GM18498 (cell line): ENCODE measurements at regions not wholly inside any gene's neighbourhood (a gene's known extent, or its start where the extent isn't known, plus 50 kb on each side); places are given as distances from the start of the nearest gene placed in this dataset.

Source experiments
- ATAC-seq: cut with Tn5 transposase; IDR thresholded peaks from one replicate; pipeline ENCODE4 v1.9.1; 2021; ENCODE audit warnings: mild to moderate bottlenecking, moderate library complexity; ENCODE audit not compliant: unreplicated experiment

GRCh38 chr1:68293609-68294366, 61.5 kb upstream of the WLS start:
- no peak for ATAC-seq

GRCh38 chr1:68293122-68293521, 60.8 kb upstream of the WLS start:
- ATAC-seq: no peak

- no peak for ATAC-seq
These were observed 59.5 kb upstream of the WLS start for GRCh38 chr1:68291688-68292384.

GRCh38 chr1:68287241-68287640, 54.9 kb upstream of the WLS start:
- no peak for ATAC-seq

- no peak for ATAC-seq
These were observed 52.7 kb upstream of the WLS start for GRCh38 chr1:68285046-68285445.

- ATAC-seq: no peak
These were observed 49.8 kb upstream of the WLS start for GRCh38 chr1:68281946-68282615.
